Neural crest cell (in vitro differentiated cells): ENCODE measurements at regions not wholly inside any gene's neighbourhood (a gene's known extent, or its start where the extent isn't known, plus 50 kb on each side); places are given as distances from the start of the nearest gene placed in this dataset.

Source experiments
- DNase-seq: peaks from one replicate; pipeline ENCODE4 v3.0.0; 2021; ENCODE audit warnings: low read depth, mixed read lengths, low spot score
- H3K27ac Mint-ChIP-seq: one replicate; pipeline ENCODE4 v1.8.0; 2021; ENCODE audit warnings: mild to moderate bottlenecking, mixed read lengths; ENCODE audit not compliant: unreplicated experiment
- H3K27me3 Mint-ChIP-seq: 2 replicates; pipeline ENCODE4 v1.8.0; 2021; ENCODE audit warnings: low read depth, mild to moderate bottlenecking, mixed read lengths
- H3K36me3 Mint-ChIP-seq: 2 replicates; pipeline ENCODE4 v1.8.0; 2021; ENCODE audit warnings: low read depth, mild to moderate bottlenecking, mixed read lengths
- H3K4me1 Mint-ChIP-seq: 2 replicates; pipeline ENCODE4 v1.8.0; 2021; ENCODE audit warnings: mixed read lengths
- H3K4me3 Mint-ChIP-seq: one replicate; pipeline ENCODE4 v1.8.0; 2021; ENCODE audit warnings: mild to moderate bottlenecking, mixed read lengths
- H3K9me3 Mint-ChIP-seq: 2 replicates; pipeline ENCODE4 v1.8.0; 2021; ENCODE audit warnings: mixed read lengths
- TF ChIP-seq, protein P1 (sequence below): fragments of 200-600 bp; sonication (generic); conservative IDR thresholded peaks from 2 replicates; pipeline ENCODE4 v1.5.0; 2021; ENCODE audit warnings: antibody characterized with exemption, mild to moderate bottlenecking

- no peak for DNase-seq
- H3K4me1 Mint-ChIP-seq, result peaks cover 4% of the 10 kb centered on the region
- H3K4me3 Mint-ChIP-seq, result no peak overlapping the region
- H3K27me3 Mint-ChIP-seq, result no peaks in the 10 kb centered on the region
- no peak overlapping the region for H3K27ac Mint-ChIP-seq
- peaks cover 11% of the 10 kb centered on the region for H3K9me3 Mint-ChIP-seq
- peaks cover 2% of the 10 kb centered on the region for H3K36me3 Mint-ChIP-seq
- TF ChIP-seq, protein P1, sequence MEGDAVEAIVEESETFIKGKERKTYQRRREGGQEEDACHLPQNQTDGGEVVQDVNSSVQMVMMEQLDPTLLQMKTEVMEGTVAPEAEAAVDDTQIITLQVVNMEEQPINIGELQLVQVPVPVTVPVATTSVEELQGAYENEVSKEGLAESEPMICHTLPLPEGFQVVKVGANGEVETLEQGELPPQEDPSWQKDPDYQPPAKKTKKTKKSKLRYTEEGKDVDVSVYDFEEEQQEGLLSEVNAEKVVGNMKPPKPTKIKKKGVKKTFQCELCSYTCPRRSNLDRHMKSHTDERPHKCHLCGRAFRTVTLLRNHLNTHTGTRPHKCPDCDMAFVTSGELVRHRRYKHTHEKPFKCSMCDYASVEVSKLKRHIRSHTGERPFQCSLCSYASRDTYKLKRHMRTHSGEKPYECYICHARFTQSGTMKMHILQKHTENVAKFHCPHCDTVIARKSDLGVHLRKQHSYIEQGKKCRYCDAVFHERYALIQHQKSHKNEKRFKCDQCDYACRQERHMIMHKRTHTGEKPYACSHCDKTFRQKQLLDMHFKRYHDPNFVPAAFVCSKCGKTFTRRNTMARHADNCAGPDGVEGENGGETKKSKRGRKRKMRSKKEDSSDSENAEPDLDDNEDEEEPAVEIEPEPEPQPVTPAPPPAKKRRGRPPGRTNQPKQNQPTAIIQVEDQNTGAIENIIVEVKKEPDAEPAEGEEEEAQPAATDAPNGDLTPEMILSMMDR, result no peak
Measured at GRCh38 chr9:81096625-81097024, 592.7 kb downstream of the TLE1 start.

DNA sequence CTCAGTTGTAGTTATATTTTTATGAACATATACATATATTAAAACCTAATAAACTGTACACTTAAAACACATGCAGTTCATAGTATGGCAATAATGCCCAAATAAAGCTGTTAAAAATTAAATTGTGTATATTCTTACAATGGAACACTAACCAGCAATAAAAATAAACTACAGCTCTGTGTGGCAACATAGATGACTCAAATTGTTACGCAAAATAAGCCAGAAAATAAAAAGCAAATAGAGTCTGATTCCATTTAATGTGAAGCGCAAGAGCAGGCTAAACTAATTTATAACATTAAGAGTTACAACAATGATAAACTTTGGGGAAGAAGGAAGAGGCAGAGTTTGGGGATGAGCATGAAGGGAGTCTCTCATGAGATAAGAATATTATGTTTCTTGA lies 597.3 kb downstream of the TLE1 start:
- H3K9me3 Mint-ChIP-seq, result no peaks in the 10 kb centered on the region
- H3K27me3 Mint-ChIP-seq, result no peaks in the 10 kb centered on the region
- H3K4me1 Mint-ChIP-seq, result no peaks in the 10 kb centered on the region
- TF ChIP-seq, protein P1, result no peak
- H3K36me3 Mint-ChIP-seq, result no peaks in the 10 kb centered on the region
- DNase-seq, result no peak
- no peak overlapping the region for H3K4me3 Mint-ChIP-seq
- no peak overlapping the region for H3K27ac Mint-ChIP-seq

DNA sequence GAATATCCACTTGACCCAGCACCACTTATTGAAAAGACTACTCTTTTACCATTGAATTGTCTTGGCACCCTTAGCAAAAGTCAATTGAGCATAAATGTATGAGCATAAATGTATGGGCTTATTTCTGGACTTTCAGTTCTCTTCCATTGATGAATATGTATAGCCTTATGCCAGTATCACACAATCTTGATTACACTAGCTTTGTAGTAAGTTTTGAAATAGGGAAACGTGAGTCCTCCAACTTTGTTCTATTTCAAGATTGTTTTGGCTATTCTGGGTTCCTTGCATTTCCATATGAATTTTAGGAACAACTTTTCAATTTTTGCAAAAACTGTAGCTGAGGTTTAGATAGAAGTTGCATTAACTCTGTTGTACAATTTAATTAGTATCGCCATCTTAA lies 601.0 kb downstream of the TLE1 start:
- TF ChIP-seq, protein P1, result no peak
- H3K27me3 Mint-ChIP-seq, result no peaks in the 10 kb centered on the region
- no peak overlapping the region for H3K4me3 Mint-ChIP-seq
- H3K9me3 Mint-ChIP-seq, result no peaks in the 10 kb centered on the region
- H3K27ac Mint-ChIP-seq, result no peak overlapping the region
- DNase-seq, result no peak
- H3K36me3 Mint-ChIP-seq, result no peaks in the 10 kb centered on the region
- H3K4me1 Mint-ChIP-seq, result peaks cover 7% of the 10 kb centered on the region

DNA sequence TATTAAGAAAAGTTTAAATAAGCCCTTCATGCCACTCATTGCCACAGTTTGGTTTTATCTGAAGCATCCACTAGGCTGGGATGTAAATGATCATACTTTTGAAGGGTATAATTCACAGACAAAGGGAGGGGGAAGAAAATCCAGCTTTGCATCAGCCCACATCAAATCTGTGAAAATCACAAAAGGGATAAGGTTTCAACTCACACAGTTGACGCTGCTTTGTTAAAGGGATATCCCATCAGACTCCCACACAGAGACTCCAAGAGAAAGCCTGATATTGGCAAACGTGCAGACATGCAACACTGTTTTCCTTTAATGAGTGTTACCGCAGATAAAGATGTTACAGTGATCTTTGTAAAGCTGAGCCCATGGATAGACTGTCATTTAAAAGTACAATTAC lies 602.9 kb downstream of the TLE1 start:
- no peak for DNase-seq
- TF ChIP-seq, protein P1, result no peak
- H3K27me3 Mint-ChIP-seq, result no peaks in the 10 kb centered on the region
- no peaks in the 10 kb centered on the region for H3K36me3 Mint-ChIP-seq
- peaks cover 13% of the 10 kb centered on the region for H3K4me1 Mint-ChIP-seq
- H3K9me3 Mint-ChIP-seq, result no peaks in the 10 kb centered on the region
- no peak overlapping the region for H3K27ac Mint-ChIP-seq
- H3K4me3 Mint-ChIP-seq, result no peak overlapping the region

DNA sequence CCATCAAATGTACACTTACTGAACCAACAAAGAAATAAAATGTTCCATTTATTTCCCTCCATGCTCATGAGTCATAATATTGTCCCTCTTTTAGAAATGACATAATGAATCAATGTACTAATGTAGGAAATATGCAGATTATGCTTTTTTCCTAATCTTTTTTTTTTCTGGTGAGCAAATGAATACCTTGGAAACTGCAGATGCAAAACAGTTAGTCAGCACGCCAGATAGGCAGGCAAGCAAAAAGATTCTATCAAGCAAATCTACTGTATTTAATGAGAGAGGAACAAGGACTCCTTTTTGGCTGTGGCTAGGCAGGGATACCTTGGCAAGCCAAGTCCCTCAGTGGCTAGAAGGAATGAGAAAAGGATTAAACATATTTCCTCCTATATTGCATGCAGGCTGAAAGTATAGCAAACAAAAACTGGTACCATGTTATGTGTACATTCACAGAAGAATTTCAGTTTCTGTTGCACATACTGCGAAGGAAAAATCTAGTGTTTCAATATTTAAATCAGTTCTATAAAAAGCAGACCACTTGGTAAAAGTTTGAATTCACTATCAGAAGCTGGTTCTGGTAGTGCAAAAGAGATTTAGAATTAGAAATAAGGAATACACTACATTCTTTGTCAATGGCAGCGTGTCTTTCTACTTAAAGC lies 605.4 kb downstream of the TLE1 start:
- Mint-ChIP-seq H3K27ac (no peak overlapping the region), H3K36me3 (no peaks in the 10 kb centered on the region), H3K27me3 (no peaks in the 10 kb centered on the region), H3K4me3 (no peak overlapping the region), H3K9me3 (peaks cover 3% of the 10 kb centered on the region), H3K4me1 (peaks cover 13% of the 10 kb centered on the region)
- TF ChIP-seq, protein P1, result no peak
- no peak for DNase-seq
